AG04449 (cell line): ENCODE measurements at regions not wholly inside any gene's neighbourhood (a gene's known extent, or its start where the extent isn't known, plus 50 kb on each side); places are given as distances from the start of the nearest gene placed in this dataset.

Source experiments
- CTCF ChIA-PET: fragments of 350-600 bp; formaldehyde crosslinking; extraction: SDS; loops from one replicate; lab custom pipeline; 2021; ENCODE audit warnings: antibody characterized with exemption; lab: Yijun Ruan, JAX
- POLR2A ChIA-PET: fragments of 400-600, 350-600 bp; formaldehyde crosslinking; extraction: SDS; loops from one replicate; lab custom pipeline; 2020; ENCODE audit warnings: antibody characterized with exemption, inconsistent platforms; lab: Yijun Ruan, JAX
- DNase-seq: peaks from one replicate; pipeline ENCODE4 v3.0.0-alpha.2; 2010; ENCODE audit warnings: low read depth, low spot score
- H3K4me3 ChIP-seq: 2 replicates; pipeline ENCODE4 v1.5.1; 2011; ENCODE audit warnings: low read depth, mild to moderate bottlenecking, control low read depth, low read length
- TF ChIP-seq, protein P1 (sequence below): IDR thresholded peaks from one replicate; pipeline ENCODE4 v1.5.1; 2011; ENCODE audit warnings: mild to moderate bottlenecking, moderate library complexity, low read length, control low read depth, inconsistent platforms; ENCODE audit not compliant: insufficient read depth; ENCODE audit errors: missing control alignments

DNA sequence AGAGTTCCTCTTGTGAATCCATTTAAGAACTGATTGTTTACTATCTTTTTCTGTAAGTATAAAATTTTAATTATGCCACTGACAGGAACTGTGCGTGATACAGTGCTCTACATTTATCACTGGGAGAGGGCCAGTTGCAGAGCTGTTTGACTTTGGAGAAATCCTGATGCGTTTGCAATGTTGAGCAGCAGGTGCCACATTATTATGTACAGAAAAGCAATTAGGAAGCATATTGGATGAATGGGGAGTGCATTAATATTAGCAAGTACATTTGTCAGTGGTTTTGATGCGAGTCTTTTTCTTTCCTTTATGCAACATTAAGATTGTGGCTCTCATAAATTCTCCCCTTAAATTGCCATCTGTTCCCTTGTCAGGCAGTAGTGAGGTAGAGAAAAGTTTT, 302.3 kb upstream of the FANCL start:
- POLR2A ChIA-PET, result no interaction called here
- CTCF ChIA-PET, result no interaction called here
- DNase-seq, result no peak
- TF ChIP-seq, protein P1, sequence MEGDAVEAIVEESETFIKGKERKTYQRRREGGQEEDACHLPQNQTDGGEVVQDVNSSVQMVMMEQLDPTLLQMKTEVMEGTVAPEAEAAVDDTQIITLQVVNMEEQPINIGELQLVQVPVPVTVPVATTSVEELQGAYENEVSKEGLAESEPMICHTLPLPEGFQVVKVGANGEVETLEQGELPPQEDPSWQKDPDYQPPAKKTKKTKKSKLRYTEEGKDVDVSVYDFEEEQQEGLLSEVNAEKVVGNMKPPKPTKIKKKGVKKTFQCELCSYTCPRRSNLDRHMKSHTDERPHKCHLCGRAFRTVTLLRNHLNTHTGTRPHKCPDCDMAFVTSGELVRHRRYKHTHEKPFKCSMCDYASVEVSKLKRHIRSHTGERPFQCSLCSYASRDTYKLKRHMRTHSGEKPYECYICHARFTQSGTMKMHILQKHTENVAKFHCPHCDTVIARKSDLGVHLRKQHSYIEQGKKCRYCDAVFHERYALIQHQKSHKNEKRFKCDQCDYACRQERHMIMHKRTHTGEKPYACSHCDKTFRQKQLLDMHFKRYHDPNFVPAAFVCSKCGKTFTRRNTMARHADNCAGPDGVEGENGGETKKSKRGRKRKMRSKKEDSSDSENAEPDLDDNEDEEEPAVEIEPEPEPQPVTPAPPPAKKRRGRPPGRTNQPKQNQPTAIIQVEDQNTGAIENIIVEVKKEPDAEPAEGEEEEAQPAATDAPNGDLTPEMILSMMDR, result no peak
- H3K4me3 ChIP-seq, result no peak overlapping the region

DNA sequence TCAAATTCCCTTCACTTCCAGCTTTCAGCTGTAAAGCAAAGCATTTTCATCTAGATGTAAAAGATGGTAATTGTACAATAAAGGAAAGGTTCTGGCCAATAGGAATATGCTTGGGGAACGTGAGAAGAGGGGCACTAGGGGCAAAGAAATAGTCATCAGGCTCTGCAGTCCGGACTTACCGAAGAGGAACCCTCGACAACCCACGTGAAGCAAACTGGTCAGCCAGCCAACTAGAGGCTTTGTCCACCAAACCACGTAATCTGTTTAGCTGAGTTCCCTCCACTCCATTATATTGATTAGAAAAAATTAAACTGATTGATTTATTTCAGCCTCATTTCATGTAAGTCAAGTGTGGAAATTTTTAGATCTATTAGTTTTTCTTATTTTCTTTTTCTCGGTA, 300.4 kb upstream of the FANCL start:
- ChIA-PET CTCF (no interaction called here), POLR2A (no interaction called here)
- TF ChIP-seq, protein P1, result no peak

DNA sequence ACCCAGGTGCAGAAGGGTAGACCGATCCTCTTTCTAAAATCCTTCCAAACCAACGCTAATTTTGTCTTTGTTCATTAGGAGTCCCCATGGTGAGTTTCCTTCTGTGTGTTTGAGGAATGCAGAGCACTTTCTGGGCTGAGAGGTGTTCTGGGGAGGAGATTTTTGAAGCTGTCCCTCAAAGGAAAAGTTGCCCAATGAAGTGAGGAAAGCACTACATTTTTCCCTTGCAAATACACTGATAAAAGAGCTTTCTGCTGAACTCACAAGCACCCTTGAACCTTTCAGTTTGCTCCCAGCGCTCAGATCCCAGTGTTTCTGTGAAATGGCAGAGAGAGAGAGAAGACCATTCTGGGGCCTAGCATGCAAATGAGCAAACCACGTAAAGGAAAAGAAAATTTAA, 299.6 kb upstream of the FANCL start:
- no peak for DNase-seq
- POLR2A ChIA-PET, result no interaction called here
- H3K4me3 ChIP-seq, result no peak overlapping the region
- CTCF ChIA-PET, result no interaction called here
- TF ChIP-seq, protein P1, result no peak

More for the DNA sequence above, 300.4 kb upstream of the FANCL start:
- no peak for DNase-seq
- no peak overlapping the region for H3K4me3 ChIP-seq

DNA sequence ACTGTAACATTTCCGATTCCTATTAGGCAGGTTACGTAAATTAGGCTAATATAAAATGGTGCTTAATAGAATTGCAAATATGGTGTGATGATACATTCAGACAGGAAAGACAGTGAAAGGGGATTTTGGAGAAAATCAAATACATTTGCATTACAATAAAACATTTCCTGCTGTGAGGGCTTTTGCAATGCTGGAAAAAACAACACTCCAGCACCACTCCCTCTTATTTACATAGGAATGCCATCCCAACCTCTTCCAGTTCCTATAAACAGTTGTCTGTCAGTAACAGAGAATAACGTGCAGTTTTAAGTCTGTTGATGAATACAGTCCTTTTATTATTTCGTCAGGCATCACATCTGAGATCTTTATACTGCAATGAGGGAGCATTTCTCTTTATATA, 298.8 kb upstream of the FANCL start:
- POLR2A ChIA-PET, result no interaction called here

DNA sequence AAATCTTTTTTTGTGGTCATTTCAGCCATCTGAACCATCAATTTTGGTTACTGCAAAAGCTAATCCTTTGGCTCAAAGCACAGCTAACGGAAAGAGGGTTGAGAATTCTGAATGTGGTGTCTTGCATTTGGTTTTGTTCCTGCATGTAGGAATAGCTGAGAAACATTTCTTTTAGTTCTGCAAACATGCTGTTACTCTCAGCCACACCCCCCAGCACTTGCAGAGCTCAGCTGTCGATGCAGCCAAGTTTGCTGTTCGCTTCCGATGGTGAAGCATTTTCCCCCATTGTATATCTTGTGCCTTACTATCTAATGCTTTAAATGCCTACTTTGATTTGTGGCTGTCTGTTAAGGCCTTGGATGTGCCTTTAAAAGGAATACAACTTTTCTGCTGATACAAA, 294.9 kb upstream of the FANCL start:
- POLR2A ChIA-PET, result no interaction called here
- no peak for DNase-seq
- H3K4me3 ChIP-seq, result no peak overlapping the region
- TF ChIP-seq, protein P1, result no peak
- CTCF ChIA-PET, result no interaction called here

More for the DNA sequence above, 298.8 kb upstream of the FANCL start:
- CTCF ChIA-PET, result no interaction called here
- TF ChIP-seq, protein P1, result no peak
- no peak overlapping the region for H3K4me3 ChIP-seq
- no peak for DNase-seq

DNA sequence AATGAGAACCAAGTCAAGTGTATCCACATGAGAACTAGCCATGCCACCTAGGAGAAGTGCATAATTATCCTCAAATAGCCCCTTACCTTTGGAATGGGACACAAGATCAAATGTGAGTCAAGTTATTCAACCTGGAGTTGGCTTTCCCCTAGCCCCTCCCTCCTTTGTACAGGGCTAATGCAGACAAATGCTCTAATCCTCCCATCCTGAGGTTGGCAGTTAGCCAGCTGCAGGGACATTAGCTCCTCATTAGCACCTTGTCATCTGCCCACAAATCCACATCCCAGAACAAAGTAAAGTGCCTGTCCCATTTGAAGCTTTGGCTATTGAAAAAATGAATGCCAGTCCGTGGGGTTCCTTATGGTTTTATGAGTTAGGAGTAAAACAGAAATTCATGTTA, 294.1 kb upstream of the FANCL start:
- no peak overlapping the region for H3K4me3 ChIP-seq
- ChIA-PET CTCF (no interaction called here), POLR2A (no interaction called here)
- TF ChIP-seq, protein P1, result no peak
- DNase-seq, result no peak
